HFFc6 (cell line): ENCODE measurements at regions not wholly inside any gene's neighbourhood (a gene's known extent, or its start where the extent isn't known, plus 50 kb on each side); places are given as distances from the start of the nearest gene placed in this dataset.

ENCODE experiments used
- DNase-seq: peaks from one replicate; pipeline ENCODE4 v3.0.0-alpha.2; 2018
- H3K27ac Mint-ChIP-seq: 2 replicates; pipeline ENCODE4 v1.8.0; 2020; ENCODE audit warnings: mild to moderate bottlenecking, mixed read lengths
- H3K27me3 Mint-ChIP-seq: 2 replicates; pipeline ENCODE4 v1.8.0; 2021; ENCODE audit warnings: mild to moderate bottlenecking, moderate library complexity, mixed read lengths; ENCODE audit not compliant: insufficient read depth
- H3K36me3 Mint-ChIP-seq: 2 replicates; pipeline ENCODE4 v1.8.0; 2021; ENCODE audit warnings: low read depth, mixed read lengths
- H3K4me1 Mint-ChIP-seq: 2 replicates; pipeline ENCODE4 v1.8.0; 2020; ENCODE audit warnings: low read depth, mixed read lengths
- H3K4me3 Mint-ChIP-seq: 2 replicates; pipeline ENCODE4 v1.8.0; 2020; ENCODE audit warnings: mild to moderate bottlenecking, moderate library complexity, mixed read lengths
- H3K9me3 Mint-ChIP-seq: 2 replicates; pipeline ENCODE4 v1.8.0; 2020; ENCODE audit warnings: mild to moderate bottlenecking, mixed read lengths
- TF ChIP-seq, protein P1 (sequence below): fragments of 200-600 bp; sonication (generic); IDR thresholded peaks from 2 replicates; pipeline ENCODE4 v1.5.0; 2021; ENCODE audit warnings: antibody characterized with exemption, mild to moderate bottlenecking

DNA sequence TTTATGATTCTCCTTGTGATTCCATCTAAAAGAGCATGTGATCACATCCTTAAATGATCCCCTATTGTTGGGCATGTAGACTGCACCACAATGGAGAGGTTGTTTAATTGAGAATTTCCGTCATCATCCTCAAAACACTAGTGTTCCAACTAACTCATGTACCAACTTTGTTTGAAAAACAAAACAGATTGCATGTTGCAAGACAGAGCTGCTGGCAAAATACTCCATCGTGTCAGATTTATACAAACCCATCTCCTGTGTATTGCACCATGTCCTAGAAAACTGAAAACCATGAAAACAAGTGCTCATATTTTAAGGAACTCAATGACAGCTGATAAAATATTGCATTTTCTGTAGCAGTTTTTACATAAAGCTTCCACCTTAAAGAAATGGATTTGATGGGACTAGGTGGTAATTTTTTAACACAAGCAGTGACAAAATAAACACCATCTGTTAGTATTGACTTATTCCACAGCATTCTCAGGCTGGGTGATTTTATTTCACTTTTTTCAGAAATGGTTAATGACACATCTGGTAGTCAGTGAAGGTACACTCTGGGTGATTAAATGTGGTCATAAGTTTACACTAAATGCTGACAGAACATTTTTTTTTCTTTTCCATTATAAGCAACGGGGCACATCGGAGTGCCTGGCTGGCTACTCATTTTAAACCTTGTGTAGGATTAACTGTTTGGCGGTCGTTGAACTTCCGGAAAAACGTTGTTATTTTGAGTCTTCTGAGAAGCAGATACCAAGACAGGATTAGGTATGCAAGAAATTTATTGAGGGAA is 602.9 kb upstream of the WWC1 start:
- H3K4me1 Mint-ChIP-seq, result peaks cover 23% of the 10 kb centered on the region
- 0 out of 2 replicates have a peak, but pooled peaks cover 5% of the 10 kb centered on the region for H3K36me3 Mint-ChIP-seq
- peaks cover 4% of the 10 kb centered on the region; the same call in 1 of the 2 replicates for H3K9me3 Mint-ChIP-seq
- H3K27me3 Mint-ChIP-seq, result no peaks in the 10 kb centered on the region; the same call in 1 of the 2 replicates
- no peak overlapping the region for H3K27ac Mint-ChIP-seq
- TF ChIP-seq, protein P1, sequence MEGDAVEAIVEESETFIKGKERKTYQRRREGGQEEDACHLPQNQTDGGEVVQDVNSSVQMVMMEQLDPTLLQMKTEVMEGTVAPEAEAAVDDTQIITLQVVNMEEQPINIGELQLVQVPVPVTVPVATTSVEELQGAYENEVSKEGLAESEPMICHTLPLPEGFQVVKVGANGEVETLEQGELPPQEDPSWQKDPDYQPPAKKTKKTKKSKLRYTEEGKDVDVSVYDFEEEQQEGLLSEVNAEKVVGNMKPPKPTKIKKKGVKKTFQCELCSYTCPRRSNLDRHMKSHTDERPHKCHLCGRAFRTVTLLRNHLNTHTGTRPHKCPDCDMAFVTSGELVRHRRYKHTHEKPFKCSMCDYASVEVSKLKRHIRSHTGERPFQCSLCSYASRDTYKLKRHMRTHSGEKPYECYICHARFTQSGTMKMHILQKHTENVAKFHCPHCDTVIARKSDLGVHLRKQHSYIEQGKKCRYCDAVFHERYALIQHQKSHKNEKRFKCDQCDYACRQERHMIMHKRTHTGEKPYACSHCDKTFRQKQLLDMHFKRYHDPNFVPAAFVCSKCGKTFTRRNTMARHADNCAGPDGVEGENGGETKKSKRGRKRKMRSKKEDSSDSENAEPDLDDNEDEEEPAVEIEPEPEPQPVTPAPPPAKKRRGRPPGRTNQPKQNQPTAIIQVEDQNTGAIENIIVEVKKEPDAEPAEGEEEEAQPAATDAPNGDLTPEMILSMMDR, result no peak
- H3K4me3 Mint-ChIP-seq, result no peak overlapping the region
- no peak for DNase-seq

DNA sequence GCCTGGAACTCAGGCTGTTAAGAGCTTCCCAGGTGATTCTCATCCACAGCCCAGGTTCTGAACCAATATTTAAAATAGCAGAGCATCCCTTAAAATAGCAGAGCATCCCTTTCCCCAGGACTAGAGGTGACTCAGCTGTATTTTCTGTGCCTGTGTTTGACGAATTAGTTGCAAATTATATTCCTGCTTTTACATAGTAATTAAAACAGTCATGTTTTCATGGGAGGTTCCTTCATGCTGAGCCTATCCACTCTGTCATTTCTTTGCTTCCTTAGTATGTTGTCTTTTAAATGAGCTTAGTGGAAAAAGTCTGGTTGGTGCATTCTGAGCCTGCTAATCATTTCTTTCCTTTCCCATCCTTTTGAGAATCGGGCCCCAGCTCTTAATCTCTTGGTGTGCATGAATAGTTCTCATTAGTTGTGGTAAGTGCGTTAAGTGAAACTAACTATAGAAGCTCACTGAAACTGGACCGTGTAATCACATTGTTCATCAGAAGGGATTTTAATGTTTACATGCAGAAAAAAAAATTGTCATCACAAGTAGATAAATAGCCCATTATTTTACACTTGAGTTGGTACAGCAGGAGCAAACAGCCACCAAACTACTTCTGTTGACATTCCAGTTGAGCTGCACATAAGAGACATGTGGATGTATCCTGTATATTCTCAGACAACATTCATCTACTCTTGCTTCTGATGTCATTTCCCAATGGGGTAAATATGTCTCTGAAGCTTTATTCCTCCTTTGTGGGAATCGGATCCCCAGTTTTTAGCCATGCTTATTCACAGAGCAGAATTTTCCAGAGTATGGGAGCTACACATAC is 596.9 kb upstream of the WWC1 start:
- no peak for DNase-seq
- Mint-ChIP-seq H3K9me3 (no peaks in the 10 kb centered on the region), H3K4me3 (no peak overlapping the region), H3K27me3 (no peaks in the 10 kb centered on the region; the same call in 1 of the 2 replicates), H3K36me3 (peaks cover 10% of the 10 kb centered on the region), H3K27ac (no peak overlapping the region), H3K4me1 (peaks cover 40% of the 10 kb centered on the region)
- TF ChIP-seq, protein P1, result no peak

DNA sequence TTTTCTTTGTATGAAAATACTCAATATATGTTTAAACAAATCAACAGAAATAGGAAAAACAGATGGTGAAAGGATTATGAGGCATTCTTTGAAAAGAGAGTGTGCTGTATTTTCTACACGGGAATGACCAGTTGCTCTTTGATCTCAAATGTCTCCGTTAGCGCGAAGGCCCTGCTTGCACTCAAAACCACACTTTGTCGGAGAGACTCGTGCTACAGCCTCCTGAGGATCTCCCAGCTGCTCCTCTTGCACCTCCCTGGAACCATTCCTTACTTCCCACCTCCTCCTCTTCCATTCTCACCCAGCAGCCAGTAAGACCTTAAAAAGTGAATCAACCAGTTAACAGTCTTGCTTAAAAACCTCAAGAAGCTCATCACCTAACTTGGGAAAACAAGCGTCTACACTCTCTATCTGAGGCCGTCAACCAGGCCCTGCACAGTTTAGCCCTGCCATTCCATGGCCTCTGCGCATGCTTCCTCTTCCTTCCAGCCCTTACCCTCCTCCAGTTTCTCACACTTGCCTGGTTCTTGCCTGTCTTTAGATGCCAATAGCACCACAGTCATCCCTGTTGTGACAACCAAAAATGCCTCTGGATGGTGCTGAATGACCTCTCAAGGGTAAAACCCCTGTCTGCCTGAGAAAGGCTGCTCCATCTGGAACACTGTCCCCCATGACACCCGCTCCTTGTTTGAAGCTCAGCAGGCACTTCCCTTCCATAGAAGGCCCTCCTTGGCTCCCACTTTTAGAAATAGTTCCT is 594.7 kb upstream of the WWC1 start:
- DNase-seq, result no peak
- Mint-ChIP-seq H3K4me3 (no peak overlapping the region), H3K4me1 (peaks cover 62% of the 10 kb centered on the region), H3K27me3 (no peaks in the 10 kb centered on the region; the same call in 1 of the 2 replicates), H3K36me3 (peaks cover 10% of the 10 kb centered on the region), H3K9me3 (no peaks in the 10 kb centered on the region), H3K27ac (peak overlapping the region; percentile 7)
- TF ChIP-seq, protein P1, result no peak

DNA sequence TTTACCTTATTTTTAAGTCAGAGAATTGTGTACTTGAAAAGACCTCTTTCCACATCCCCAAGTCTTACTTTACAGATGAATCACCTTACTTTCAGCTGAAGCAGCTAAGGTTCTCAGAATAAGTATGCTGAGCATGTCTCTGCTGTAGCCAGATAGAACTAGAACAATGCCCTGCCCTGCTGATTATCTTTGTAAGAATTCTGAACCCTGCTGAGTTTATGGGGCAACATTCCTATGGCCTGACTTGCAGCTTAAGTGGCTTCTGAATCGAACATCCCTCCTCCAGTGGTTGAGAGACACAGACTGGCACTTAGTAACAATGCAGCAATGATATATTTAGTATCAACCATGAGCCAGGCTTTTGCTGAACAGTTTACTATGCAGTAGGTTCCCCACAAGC is 592.0 kb upstream of the WWC1 start:
- no peaks in the 10 kb centered on the region; the same call in 1 of the 2 replicates for H3K27me3 Mint-ChIP-seq
- TF ChIP-seq, protein P1, result no peak
- H3K36me3 Mint-ChIP-seq, result peaks cover 10% of the 10 kb centered on the region
- peak overlapping the region; percentile 75 for H3K4me3 Mint-ChIP-seq
- H3K9me3 Mint-ChIP-seq, result no peaks in the 10 kb centered on the region
- peak overlapping the region; percentile 98 for H3K27ac Mint-ChIP-seq
- peak; percentile 100 for DNase-seq
- peaks cover 71% of the 10 kb centered on the region for H3K4me1 Mint-ChIP-seq

DNA sequence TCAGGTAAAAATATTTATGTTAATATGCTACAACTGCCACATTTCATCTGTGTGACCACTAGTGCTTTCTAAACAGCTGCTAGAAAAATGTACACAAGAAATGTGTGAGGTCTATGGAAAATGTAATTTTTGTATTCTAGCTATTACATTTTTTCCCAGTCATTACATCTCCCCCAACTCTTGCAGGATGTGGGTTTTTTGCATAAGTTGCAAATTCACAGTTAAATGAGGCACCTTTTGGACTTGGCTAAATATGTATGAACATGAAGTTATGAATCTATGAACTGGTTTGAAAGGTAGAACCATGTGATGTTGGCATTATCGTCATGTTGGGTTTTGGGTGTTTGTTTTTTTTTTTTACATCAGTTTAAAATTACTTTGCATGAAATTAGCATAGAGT is 590.4 kb upstream of the WWC1 start:
- Mint-ChIP-seq H3K9me3 (no peaks in the 10 kb centered on the region), H3K4me1 (peaks cover 71% of the 10 kb centered on the region), H3K4me3 (no peak overlapping the region), H3K27me3 (no peaks in the 10 kb centered on the region; the same call in 1 of the 2 replicates), H3K27ac (peak overlapping the region; percentile 98), H3K36me3 (peaks cover 10% of the 10 kb centered on the region)
- DNase-seq, result no peak
- TF ChIP-seq, protein P1, result no peak
